COLO668 (cell line): ENCODE measurements at regions not wholly inside any gene's neighbourhood (a gene's known extent, or its start where the extent isn't known, plus 50 kb on each side); places are given as distances from the start of the nearest gene placed in this dataset.
"Not testable (repeated sequence)": the region's sequence is repeated elsewhere in the genome, so short reads cannot be mapped to it uniquely, and the experiment has no call there.

Experiments
- DNase-seq: peaks from one replicate; lab custom pipeline; 2025; ENCODE audit not compliant: unreplicated experiment; lab: John Stamatoyannopoulos, UW

DNA sequence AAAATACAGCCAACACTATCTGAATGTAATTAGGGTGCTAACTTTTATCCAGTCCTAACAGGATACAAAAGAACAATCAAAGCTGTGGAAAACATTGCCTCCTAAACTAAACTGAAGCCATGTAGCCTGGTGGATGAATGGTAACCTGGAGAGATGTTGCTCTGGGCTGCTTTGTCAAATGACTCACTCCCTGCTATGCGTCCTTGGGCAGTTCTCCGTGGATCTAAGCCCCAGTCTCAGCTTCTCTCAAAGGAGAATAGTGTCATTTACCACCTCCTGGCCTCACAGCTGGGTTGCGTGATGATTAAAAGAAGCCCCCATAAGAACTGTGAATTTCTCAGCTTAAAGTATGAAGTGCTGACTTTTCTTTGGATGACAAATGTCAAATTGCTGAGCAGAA lies 203.7 kb downstream of the ICOS start:
- no peak for DNase-seq

DNA sequence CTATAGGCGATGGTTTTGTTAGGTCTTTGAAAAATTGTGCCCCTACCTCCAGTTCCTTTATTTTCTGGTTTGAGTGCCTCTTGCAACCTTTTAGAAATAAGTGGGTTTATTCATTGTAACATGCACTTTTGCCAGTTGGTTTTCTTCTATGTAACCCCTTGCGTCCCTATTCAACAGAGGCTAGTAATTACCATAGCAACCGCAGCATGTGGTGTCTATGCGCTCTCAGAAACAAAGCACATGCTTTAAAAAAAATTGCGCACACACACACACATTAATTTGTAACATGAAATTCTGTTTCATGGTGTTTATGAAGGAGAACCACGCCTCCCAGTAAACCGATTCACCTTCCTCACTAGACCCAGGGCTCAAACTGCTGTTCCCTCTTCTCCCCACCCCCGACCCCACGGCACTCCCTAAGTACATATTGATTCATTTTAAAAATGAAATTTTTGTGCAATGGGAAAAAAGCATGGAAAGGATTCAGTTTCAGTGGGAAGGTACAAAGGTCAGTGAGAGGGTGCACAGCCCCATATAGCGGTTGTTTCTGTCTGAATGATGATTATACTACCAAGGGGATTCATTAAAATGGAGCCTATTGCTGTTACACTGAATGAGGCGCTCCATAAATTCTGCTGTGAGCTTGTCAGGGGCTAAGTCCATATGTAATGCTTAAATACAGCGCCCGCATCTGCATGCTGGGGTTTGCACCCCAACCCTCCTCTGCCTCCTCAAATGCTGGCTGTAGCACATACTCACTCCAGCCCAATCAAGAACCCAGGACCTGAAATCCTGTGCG lies 206.9 kb downstream of the ICOS start:
- DNase-seq: no peak

DNA sequence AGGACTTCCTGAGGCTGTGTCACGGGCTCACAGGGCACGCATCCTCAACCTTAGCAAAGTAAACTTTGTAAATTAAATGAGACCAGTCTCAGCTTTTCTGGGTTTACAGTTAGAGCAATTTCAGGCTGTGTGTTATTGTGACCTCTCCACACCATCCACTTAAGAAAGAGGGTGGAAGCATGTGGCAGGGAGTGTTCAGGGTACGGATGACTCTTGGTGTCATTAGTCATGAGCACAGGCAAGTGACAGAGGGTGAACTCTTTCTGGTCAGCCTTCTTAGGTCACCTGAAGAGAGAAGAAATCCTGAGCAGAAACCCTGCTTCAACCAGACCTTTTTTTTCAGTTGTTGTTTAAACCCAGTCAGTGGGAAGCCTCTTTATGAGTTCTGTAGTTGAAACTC lies 207.9 kb downstream of the ICOS start:
- DNase-seq: no peak

DNA sequence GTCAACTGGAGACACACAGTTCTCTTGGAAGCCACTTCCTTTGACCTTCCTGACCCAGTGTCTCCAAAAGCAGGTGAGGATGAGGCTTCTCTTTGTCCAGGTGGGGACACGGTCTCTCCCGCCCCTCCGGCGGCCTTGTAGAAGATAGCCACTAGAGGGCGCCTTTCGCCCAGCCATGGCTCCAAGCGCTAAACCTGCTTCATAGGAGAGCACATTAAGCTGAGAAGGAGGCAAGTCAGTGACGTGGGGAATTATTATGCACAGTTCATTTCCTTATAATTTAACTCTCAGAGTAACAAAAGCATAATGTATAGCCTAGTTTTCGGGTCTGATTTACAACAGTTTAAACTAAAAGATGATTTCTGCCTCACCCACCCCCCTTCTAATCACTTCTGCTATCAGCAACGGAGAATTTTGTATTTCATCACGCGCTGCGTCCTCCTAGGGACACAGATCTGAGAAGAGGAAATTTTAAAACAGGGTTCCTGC lies 208.7 kb downstream of the ICOS start:
- peak; percentile 69 for DNase-seq

DNA sequence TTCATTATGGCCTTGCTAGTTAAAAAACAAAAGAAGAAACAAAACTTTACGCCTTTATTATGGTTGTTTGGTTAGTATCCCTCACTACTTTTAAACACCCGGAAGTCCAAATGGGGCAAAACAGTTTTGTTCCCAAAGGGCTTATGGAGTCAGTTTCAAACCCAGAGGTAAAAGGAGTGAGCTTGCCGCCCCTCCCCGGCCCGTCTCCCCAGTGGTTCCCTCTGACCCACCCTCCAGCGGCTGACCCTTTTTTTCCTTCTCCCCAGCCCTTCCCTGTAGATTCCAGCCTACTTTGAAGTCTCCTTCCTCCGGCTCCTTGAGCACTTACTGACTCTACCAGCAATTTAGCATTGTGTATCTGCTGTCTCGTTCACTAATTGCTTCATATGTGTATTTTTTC lies 209.2 kb downstream of the ICOS start:
- no peak for DNase-seq

DNA sequence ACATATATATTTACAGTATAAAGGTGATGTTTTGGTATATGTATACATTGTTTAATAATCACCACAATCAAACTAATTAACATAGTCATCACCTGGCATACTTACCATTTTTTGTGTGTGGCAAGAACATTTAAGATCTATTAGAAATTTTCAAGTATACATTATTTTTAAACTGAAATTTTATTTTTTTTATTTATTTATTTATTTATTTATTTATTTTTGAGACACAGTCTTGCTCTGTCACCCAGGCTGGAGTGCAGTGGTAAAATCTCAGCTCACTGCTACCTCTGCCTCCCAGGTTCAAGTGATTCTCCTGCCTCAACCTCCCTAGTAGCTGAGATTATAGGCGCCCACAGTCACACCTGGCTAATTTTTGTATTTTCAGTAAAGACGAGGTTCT lies 210.5 kb downstream of the ICOS start:
- DNase-seq: not testable (repeated sequence)

DNA sequence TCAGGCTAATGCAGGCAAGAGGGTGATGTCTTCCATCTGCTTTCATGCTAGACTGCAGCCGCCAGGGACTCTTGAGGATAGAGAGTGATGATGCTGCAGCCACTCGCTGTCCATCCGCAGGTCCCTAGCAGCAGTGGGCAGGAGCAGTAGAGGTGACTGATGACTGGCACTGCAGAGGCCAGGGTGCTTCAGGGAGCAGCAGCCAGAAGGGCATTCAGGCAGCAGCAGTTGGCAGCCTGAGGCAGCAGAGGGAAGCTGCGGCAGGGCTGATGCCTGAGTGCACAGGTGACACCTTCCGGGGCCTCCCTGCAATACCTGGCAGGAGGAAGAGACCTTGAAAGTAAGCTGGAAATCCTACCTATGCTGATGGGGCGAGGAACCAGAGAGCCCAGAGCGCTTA lies 214.2 kb downstream of the ICOS start:
- DNase-seq: no peak

DNA sequence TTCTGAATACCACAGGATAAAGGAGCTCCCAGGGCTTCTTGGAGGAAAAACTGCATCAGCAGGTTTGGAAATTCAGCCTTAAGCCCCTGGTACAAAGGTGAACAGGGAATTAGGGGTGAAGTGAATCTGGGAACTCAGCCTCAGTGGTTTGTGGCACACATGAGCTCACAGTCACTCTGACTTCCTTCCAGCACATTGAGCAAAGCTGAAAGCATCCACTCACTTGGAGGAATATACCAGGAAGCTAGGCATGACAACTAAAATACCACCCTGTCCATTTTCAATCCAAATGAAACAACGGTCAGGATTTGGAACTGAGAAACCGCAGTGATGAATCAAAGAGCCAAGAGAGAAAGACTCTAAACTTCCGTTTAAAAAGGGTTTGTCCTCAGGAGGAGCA lies 216.1 kb downstream of the ICOS start:
- DNase-seq: no peak

DNA sequence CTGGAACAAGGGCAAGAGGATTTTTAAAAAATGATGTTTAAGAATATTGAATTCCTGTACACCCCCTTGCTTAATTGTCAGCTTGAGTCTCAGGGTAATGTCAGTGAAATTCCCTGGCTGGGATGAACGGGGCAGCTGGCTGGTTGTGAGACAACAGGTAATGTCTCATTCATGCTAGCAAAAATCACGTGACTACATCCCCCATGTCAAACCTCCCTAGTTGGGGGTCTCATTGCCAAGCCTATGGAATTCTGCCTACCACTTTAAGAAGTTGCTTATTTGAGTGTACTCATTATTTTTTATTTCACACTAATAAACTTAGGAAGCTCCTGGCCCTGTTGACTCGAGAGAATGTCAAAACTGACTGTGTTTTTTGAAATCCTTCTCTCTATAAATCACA lies 218.3 kb downstream of the ICOS start:
- no peak for DNase-seq

DNA sequence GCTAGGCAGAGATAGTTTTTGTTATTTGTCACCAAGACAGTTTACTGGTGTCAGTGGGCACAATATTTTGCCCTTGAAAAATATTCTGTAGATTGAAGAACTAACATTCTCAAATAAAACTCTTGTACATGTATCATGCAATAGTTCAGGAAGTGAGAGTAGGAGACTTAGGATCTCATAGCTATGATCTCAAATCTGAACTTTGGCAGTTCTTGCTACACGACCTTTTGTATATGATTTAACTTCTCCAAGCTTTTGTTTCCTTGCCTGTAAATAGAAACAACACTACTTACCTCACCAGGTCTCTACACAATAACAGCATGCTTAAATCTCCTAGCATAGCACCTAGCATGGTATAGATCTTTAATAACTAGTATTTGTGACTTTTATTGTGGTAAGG lies 219.9 kb downstream of the ICOS start:
- DNase-seq: no peak

DNA sequence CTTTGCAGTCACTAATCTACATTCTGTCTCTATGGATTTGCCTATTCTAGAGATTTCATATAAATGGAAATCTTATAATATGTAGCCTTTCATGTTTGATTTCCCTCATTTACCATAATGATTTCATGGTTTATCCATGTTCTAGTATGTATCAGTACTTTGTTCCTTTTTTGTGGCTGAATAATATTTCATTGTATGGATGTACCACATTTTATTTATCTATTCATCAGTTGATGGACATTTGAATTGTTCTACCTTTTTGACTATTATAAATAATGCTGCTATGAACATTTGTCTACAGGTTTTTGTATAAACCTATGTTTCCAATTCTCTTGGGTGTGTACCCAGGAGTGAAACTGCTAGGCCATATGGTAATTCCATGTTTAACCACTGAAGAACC lies 221.1 kb downstream of the ICOS start:
- DNase-seq: no peak

DNA sequence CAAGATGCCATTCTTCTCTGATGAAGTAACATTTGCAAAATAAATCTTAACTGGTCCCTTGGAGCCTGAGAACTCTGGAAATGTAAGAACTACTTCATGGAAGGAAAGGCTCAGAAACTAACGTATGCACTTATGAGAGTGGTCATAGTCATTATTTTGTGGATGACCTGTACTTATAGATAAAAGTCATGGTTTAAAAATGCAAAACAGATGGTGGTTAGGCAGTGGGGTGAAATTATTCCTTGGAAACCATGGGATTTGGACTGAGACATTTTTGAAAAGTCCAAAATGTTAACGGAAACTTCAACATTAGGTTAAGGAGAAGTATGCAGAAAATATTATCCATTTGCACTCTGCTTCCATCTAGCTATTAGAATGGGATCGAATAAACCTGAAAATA lies 223.0 kb downstream of the ICOS start:
- no peak for DNase-seq

DNA sequence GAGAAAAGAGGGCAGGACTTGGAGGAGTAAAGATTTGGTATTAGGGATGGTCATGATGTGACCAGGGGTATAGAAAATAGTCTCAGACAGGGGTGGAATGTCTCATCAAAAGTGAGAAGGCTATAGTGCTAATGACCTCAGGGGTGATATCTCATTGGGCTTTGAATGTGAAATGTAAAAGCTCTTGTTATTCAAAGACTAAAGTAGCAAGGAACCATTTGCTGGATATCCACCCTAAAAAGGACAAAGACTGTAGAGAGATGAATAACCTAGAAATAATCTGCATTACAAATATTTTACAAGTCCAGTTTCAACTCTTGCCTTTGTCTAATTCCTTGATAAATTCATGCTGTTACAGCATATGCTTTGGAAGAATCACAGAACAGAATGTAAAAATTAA lies 224.4 kb downstream of the ICOS start:
- DNase-seq: no peak

DNA sequence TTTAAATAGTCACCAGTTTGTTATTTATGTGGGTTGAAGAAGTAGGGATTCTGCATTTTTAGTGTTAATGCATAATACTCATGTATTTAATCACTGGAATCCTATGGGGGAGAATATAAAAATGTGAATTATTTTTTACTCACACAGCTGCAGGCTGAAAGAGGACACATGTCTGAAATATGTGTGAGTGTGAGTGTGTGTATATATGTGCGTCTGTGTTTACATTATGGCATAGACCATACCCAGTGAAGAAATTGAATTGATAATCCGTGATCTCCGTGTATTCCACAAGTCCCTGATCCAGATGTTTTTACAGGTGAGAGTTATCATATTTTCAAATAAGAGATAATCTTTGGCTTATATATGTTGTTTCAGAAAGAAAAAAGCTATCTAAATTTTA lies 225.3 kb downstream of the ICOS start:
- no peak for DNase-seq

DNA sequence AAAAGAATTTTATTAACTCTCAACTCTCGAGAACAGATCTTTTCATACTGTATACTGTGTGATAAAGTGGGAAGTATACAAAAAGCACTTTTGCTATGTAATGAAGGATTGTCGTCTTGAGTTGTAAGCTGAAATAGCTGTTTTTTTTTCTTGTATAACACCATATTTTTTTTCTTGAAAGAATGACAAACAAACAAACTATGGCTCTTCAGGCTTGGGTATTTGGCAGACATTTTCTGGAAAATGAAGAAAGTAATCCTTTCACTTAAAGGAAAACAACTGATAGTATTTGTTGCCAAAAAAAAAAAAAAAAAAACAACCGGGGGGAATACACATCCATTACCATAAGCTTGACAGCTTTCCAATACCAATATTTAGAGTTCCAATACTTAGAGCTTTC lies 230.4 kb downstream of the ICOS start:
- no peak for DNase-seq

DNA sequence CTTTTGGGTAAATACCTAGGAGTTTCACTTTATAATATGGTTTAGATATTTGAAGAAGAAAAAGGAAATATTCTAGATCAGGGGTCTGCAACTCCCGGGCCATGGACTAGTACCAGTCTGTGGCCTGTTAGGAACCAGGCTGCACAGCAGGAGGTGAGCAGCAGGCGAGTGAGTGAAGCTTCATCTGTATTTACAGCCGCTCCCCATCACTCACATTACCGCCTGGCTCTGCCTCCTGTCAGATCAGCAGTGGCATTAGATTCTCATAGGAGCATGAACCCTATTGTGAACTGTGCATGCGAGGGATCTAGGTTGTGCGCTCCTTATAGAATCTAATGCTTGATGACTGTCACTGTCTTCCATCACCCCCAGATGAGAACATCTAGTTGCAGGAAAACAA lies 231.1 kb downstream of the ICOS start:
- not testable (repeated sequence) for DNase-seq

DNA sequence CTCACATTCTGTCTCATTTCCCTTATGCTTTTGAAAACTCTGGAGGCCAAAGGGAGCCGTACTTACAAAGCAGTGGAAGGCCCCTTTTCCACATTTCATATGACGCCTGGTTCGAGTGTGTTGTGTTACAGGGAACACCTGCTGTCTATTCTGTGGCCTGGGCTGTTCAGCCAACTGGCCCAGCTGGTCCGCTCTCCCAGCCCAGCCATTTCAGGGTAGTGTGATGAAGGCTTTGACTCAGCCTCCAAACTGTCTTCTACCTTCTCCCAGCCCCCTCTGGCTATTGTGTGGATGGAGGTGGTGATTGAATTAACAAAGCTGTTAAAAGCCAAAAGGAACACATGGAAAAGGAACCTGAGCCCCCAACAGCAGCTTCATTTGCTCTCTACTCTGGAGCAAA lies 233.8 kb downstream of the ICOS start:
- no peak for DNase-seq

DNA sequence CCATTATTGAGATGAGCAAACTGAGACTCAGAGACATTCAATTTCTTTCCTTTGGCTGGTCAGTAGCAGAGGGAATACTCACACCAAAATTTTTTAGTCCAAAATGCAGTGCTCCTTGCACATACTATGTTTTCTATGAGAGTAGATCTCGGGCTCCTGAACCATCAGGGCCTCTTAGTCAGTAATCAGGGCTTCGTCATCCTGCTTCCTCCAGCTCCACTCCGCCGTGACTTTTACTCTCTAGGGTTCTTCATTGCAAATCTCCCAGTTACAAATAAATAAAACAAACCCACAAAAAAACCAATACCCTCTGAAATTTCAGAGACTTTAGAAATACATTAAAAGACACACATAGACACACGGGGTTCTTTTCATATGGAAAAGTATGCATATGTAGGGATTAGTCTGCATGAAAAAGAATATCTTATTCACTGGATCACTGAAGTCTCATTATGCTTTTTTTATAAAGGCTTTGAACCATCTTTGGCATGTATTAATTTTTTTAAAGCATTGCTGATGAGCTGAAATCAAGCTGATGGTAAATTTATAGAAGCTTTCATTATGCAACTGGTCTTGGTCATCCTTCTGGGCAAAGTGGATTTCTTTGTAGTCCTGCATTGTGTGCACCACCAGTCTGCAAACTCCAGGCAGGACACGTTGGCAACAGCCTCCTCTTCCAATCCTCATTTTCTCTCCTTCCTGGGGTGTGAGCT lies 235.0 kb downstream of the ICOS start:
- DNase-seq: no peak

DNA sequence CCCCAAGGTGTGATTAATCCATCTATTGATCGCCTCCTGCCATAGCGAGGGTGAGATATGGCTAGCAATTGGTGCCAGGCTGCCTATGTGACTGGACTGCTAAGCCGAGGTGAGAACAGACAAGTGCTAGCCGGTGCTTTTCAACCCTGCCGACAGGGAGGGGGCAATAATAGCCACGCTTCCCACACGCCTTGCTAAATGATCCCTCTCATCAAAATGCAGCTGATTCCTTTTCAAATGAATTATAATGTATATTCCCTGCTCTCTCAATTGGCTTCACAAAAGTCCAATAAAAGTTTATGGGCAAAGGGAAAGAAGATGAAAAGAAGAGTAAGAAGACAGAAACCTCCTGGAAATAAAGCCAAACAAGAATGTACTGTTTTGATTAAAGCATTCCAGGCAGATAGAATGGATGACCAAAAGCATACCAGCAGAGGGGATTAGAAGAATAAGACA lies 235.6 kb downstream of the ICOS start:
- no peak for DNase-seq

DNA sequence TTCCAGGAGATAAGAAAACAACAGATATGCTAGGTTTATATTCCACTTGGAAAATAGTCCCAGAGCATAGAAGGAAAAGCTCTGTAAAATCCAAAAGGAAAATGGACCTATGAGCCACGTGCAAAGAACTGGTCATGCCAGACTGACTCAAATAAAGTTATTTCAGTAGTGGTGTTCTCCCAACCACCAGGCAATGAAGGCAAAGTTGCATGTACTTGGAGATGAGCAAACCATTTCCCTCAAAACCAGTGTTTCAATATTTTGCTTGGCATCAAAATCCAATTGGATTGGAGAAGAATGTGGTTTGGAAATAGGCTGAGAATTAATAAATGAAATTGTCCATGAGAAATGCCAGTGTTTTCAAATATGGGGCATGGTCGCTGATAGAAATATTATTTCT lies 237.5 kb downstream of the ICOS start:
- no peak for DNase-seq

DNA sequence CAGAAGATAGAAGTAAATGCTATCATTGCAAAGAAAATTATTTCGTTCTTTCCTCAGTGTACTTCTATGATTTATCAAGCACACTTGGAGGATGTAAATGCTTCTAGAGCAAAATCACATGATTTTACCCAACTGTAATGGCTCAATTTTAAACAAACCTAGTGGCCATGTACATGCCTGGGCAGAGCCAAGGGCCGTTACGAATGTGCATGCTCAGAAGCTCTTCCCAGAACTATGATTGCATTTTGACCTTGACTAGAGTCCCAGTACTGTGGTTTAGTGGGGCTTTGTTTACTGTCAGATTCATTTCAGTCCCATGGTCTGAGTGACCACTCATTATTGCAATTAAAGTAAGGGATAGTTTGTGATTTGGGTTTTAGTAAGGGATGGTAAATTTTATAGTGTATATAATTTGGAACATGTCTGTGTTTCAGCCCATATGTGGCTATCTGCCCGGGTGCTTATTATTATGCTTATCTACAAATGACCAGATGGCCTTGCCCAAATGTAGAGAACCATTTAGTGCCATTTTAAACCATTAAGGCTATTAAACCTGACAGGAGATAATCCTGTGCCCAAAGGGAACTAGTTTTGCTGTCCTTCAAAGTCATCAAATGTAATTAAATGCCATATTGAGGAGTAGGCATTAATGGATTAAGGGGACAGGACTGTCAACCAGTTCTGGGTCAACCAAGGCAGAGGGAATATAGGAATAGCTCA lies 239.1 kb downstream of the ICOS start:
- no peak for DNase-seq

DNA sequence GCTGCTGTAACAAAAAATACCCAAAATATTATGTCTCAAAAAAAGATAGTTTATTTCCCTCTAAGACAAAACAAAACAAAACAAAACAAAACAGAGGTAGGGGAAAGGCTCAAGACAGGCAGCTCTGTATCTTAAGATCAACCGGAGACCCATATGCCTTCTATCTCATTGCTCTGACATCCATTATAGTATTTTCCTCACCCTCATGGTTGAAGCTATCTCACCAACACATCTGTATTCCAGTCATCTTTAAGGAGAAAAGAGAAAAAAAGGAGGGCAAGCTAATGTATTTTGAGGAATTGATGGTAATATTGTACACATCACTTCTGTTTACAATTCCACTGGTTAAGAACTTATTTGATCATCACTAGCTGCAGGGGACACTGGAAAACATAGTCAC lies 239.7 kb downstream of the ICOS start:
- no peak for DNase-seq
